ENCODE measurements at regions not wholly inside any gene's neighbourhood (a gene's known extent, or its start where the extent isn't known, plus 50 kb on each side); places are given as distances from the start of the nearest gene placed in this dataset.
"Not testable (repeated sequence)": the region's sequence is repeated elsewhere in the genome, so short reads cannot be mapped to it uniquely, and the experiment has no call there.

DNA sequence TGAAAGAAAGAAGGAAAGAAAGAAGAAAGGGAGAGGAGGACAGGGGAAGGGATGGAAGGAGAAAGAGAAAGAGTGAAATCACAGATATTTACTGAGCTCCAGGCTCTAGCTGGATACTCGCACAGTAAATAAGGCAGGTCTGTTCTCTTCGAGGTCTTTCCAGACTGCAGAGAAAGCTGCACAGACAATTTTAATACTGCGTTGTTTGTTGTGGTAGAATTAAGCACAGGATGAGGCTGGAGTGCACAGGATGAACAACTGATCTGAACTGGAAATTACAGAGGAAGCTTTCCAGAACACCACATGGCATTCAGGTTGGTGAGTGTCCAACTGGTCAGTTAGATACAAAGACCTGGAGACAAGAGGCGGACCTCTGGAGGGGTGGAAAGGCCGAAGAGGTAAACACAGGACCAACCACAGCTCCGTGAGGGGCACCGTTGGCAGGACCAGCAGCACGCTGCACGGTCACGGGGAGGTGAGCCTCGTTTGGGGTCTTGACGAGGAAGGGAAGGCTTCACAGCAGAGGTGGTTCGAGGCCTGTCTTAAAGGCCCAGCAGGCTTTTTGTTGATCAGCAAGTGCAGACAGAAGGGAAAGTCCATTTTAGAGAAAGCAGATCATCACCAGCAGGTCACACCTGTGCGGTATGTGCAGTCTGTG is 121.7 kb downstream of the ATP6V0E2 start:
- not testable (repeated sequence) for DNase-seq

DNA sequence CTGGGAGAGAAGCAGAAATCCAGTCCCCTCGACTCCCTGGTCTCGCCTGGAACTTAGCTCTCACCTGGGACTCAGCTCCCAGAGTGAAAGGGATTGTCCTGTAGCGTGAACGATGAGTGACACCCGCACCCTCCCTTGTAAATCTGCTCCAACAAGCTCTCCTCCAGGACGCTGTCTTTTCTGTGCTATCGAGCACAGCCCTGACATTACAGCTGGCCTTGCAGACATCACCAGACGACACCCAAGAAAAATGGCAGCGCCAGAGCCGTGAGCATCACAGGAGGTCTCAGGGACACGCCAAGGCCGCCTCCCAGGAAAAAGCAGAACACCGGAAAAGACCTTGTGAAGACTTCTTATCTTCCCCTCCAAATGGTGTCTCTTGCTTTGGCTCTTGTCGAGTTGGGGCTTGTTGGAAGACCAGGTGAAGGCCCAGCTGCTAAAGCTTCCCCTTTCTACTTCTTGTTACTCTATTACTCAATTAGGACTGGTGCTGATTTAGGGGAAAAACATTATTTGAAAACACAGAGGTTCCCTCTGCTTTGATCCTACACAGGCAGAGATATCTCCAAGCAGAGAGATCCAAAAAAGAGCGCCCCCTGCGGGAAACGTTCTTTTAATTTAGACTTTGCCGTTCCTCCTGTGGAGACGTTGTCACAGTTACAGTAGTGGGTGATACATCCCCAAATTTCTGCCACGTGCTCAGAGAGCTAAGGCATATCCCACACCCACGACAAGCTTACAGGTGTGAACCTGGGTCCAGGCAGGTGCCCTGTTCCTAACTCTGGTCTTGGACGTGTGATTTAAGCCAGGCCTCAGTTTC is 127.2 kb downstream of the ATP6V0E2 start:
- not testable (repeated sequence) for DNase-seq

DNA sequence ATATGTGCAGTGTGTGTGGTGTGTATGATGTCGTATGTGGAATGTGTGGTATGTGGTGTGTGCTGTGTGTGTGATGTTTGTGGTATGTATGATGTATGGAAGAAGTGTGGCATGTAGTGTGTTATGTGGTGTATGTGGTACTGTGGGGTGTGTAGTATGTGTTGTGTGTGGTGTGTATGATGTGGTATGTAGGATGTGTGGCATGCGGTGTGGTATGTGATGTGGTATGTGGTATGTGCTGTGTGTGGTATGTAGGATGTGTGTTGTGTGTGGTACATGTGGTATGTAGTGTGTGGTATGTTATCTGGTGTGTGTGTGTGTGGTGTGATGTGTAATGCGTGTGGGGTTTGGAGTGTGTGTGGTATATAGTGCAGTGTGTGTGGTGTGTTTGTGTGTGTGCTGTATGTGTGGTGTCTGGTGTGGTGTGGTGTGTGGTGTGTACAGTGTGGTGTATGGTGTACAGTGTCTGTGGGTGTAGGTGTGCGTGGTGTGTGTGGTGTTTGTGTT is 129.6 kb downstream of the ATP6V0E2 start:
- DNase-seq = no peak

DNA sequence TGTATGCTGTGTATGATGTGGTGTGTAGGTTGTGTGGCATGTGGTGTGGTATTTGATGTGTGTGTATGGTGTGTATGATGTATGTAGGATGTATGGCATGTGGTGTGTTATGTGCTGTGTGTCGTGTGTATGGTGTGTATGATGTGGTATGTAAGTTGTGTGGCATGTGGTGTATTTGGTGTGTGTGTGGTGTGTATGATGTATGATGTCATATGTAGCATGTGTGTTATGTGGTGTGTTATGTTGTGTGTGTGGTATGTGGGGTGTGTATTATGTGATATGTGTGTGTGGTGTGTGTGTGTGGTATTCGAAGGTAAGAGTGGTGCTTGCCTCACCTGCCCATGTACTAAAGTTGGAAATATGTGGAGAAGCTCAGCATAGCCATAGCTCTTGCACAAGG is 130.2 kb downstream of the ATP6V0E2 start:
- DNase-seq = not testable (repeated sequence)

DNA sequence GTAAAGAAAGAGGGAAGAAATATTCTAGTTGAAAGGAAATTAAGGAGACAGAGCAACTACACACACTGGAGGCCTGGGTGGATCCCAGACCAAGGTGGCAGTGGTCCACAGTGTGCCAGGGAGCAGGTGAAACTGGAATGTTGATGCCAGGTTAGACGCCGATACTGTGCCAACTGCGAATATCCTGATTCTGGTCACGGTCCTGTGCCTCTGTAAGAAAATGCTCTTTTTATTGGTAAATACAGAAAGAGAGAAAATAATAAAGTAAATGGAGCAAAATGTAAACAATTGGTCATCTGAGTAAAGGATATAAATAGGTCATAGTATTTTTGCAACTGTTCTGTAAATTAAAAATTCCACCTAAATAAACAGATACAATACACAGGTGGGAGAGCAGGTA is 131.1 kb downstream of the ATP6V0E2 start:
- DNase-seq = not testable (repeated sequence)

DNA sequence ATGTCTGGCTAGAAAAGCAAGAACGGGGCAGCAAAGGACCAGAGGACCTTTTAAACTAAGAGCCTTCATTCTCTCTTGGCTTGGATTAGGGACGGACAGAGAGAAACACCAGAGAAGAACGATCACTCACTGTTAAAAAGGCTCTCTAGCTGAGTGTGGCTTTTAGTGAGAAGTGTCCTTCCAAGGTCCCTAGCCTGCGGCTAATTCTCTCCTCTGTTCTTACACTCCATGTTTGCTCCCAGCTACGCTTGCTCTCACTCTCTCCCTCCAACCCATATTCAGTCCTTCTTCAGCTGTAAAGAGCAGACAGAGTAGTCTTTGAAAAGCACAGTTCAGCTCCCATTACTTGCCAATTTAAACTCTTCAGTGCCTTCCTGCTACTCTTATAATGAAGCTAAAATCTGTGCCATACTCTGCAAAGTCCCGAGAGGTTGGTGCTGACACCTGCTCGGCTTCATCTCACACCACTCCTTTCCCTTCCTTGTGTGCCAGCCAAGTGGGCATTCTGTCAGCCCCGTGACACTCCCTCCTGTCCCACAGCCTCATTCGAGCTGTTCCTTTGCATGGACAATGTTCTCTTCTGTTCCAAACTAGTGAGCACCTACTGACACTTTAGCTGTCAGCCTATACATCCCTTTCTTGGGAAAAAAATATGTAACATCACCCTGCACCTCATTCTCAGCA is 136.0 kb downstream of the ATP6V0E2 start:
- not testable (repeated sequence) for DNase-seq

DNA sequence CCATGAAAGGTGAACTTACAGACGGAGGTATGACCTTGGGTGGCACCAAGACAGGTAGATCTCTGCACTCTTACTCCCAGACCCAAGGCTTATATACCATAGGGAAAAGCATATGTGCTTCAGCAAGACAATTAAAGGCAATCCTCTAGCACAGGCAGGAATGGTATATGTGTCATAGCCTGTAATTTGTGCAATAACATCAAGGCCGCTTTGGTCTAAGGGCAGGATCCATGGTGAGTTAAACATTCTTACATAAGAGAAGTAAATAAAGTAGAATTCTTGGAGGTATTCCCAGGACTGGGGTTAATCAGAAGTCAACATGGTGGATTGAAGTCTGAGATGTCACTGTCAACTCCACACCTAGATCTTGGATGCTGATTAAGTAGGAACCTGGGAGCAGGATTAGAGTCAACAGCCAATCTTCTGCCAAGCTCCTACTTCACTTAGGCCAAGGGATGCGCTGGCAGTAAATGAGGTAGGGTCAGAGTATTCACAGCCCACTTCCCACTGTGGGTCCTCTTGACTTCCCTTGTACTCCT is 143.0 kb downstream of the ATP6V0E2 start:
- DNase-seq = not testable (repeated sequence)

DNA sequence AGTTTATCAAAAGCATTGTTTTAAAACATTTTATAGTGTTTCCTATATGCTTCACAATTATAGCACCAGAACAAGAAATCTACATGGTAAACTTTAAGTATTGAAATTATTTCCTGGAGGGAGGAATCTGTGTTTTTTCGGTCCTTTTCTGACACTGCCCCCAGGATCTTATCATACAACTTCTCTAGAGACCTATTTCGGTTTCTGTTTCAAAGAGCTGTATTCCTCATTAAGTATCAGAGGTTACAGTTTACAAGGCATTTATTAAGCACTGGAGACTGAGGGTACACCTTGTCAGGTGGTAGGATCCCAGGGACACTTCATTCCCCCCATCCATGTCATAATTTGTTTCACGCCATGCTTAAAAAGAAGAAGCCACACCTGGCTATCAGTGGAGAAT is 146.4 kb downstream of the ATP6V0E2 start:
- DNase-seq = not testable (repeated sequence)

DNA sequence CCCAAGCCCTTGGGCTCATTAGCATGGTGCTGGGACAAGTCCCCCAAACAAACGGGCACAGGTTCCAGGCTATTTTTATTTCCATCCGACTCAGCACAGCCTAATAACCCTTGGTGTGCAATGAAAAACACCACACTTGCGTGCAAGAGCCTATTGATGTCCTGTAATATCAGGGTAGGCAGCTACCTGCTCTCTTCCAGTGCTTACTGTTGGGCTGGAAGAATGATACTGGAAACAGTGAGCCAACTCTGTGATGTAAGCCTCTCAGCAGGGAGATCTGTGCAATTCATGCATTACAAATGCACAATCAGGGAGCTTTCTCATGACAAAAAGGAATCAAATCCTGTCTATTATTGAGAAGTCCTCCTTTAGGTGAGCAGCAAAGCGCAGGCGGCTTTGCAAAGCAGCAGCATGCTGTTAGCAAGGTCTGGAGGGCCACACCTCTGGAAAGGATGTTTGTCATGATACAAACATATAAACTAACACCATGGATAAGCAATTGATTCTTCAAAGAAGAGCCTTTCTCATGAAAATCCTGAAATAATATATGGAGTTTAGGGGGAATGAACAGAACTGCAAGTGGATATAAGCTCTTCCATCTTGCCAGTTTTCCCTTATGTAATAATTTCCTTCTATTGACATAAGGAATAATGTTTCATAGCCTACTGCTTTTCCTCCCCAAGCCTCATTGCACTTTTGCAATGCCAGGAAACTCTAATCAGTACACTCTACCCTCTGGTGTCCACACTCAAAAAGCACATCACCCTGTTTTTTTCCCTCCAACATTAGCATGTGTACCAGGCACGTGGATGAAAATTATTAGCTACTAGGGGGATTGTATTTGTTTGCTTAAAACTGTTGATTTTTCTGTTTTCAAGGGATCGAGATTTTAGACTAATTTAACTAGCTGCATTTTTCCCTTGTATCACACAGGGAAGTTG is 151.1 kb downstream of the ATP6V0E2 start:
- DNase-seq = not testable (repeated sequence)

DNA sequence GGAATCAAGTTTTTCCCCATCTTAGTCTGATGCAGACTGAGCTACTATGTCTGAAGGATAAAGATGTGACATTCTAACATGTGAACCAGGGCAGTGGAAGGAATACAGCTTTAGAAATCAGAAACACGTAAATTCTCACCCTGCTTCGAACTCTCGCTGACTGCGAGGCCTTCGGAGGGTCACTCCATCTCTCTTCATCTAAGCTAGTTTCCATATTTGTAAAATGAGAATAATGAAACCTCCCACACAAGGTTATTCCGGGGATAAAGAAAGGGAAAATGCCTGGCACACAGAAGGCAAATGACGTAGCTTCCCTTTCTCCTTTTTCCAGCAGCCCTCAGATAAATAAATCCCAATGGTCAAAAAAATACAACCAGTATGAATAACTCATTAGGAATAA is 152.0 kb downstream of the ATP6V0E2 start:
- not testable (repeated sequence) for DNase-seq

DNA sequence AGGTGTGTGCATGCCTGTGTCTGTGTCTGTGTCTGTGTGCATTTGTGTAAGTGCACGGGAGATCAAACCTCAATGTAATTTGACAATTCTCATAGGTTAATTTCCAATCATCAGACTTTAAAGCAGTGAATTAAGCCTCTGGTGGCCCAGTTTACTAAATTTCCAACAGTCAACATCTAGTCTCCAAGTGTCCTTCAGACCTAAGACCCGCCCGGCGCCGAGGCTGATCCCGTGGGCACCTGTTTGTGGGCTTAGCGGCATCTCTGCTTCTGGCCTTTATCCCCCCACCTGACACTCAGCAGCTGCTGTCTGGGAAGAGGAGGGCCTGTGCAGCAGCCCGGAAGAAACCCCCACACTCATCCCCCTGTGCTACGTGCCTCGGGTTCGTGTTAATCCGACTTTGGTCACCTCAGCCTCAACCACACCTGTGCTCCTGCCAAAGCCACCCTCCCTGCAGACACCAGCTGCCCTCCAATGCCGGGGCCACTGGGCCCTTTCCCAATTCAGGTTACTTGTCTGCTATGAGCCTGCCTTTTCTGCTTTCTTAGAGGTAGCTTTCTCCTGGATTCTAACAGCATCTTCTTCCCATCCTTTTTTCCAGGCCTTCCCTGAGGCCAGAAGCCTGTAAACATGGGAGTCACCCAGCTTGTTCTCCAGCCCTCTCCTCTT is 154.7 kb downstream of the ATP6V0E2 start:
- not testable (repeated sequence) for DNase-seq

DNA sequence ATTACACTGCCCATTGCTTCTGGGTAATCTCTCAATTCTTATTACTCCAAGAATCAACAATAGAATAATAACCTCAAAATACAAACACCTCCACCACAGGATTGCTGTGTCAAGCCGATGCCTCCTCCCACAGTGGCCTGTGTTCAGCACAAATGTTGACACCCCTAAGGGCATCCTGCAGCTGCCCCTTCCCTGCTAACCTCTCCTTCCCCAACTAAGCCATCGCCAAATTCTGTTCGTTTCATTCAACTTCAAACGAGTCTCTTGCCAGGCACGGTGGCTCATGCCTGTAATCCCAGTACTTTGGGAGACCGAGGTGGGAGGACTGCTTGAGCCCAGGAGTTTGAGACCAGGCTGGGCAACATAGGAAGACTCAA is 155.2 kb downstream of the ATP6V0E2 start:
- not testable (repeated sequence) for DNase-seq

DNA sequence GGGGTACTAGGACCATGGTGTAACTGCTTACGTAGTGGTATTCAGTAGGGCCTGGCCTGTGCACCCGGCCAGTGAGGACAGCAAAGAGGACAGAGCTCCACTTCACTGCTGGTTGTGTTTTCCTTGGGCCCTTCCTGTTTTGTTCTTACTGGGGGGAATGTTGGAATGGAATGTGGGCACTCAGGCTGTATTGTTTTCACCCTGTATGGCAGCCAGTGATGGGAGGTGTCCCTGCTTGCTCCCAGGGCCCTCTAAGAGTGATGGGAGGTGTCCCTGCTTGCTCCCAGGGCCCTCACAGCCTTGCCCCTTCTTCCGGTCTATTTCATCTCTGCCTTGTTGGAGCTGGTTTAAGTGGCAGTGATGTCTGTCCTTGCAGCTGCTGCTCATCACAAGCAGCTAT is 158.0 kb downstream of the ATP6V0E2 start:
- not testable (repeated sequence) for DNase-seq

DNA sequence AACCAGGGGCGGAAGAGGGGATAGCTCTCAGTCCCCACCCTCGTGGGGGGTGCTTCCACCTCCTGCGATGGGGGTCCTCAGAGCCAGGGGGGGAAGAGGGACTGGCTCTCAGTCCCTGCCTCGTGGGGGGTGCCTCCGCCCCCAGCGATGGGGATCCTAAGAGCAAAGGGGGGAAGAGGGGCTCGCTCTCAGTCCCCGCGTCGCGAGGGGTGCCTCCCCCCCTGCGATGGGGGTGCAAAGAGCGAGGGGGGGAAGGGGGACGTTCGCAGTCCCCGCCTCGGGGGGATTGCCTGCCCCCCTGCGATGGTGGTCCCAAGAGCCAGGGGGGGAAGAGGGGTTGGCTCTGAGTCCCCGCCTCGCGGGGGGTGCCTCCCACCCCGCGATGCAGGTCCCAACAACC is 159.9 kb downstream of the ATP6V0E2 start:
- DNase-seq = not testable (repeated sequence)

DNA sequence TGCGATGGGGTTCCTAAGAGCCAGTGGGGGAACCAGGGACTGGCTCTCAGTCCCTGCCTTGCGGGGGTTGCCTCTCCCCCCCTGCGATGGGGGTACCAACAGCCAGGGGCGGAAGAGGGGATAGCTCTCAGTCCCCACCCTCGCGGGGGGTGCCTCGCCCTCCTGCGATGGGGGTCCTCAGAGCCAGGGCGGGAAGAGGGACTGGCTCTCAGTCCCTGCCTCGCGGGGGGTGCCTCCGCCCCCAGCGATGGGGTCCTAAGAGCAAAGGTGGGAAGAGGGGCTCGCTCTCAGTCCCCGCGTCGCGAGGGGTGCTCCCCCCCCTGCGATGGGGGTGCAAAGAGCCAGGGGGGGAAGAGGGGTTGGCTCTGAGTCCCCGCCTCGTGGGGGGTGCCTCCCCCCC is 162.0 kb downstream of the ATP6V0E2 start:
- DNase-seq = not testable (repeated sequence)

DNA sequence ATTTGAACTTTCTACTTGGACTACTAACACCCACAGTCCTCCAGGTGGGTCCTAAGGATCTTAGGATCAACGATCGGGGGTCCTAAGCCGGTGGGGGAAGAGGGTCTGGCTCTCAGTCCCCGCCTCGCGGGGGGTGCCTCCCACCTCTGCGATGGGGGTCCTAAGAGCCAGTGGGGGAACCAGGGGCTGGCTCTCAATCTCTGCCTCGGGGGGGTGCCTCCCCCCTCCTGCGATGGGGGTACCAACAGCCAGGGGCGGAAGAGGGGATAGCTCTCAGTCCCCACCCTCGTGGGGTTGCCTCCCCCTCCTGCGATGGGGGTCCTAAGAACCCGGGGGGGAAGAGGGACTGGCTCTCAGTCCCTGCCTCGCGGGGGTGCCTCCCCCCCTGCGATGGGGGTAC is 165.3 kb downstream of the ATP6V0E2 start:
- DNase-seq = not testable (repeated sequence)

DNA sequence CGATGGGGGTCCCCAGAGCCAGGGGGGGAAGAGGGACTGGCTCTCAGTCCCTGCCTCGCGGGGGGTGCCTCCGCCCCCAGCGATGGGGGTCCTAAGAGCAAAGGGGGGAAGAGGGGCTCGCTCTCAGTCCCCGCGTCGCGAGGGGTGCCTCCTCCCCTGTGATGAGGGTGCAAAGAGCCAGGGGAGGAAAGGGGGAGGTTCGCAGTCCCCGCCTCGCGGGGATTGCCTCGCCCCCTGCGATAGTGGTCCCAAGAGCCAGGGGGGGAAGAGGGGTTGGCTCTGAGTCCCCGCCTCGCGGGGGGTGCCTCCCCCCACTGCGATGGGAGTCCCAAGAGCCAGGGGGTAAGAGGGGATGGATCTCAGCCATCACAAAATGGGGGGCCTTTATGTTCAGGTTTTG is 168.5 kb downstream of the ATP6V0E2 start:
- not testable (repeated sequence) for DNase-seq

DNA sequence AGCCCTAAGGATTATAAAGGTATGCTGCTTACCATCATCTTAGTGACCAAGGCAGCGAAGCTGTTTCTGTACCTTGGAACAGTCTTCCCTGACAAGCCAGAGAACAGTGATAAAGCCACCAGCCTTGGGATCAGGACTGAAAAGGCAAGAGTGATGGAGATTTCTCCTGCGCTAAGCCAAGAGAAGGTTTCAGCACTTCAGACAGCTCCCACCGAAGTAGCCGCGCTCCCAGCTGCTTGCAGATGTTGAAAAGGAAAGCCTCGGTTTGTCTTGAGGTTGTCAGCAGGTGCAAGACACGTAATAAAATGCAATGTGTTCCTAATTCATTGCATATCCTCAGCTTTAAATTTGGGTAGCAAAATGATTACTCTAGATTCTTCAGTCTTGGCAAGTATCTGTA is 171.0 kb downstream of the ATP6V0E2 start:
- DNase-seq = not testable (repeated sequence)

DNA sequence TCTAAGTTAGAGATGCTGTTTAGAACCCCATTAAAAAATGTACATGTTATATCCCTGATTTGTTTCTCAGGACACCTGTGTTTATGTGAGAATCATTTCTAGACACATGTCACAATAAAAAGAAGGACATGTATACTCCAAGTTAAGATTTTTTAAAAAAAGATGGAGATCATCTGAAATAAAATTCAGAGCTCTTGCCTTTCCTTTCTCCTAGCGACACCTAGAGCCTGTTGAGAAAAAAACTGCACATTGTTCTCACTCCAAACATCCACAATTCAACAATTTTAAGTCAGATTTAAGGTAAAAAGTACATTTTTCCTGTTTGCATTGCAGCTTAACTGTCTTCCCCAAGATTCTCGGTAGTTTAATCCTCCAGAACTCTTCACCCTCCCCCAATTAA is 171.8 kb downstream of the ATP6V0E2 start:
- not testable (repeated sequence) for DNase-seq

DNA sequence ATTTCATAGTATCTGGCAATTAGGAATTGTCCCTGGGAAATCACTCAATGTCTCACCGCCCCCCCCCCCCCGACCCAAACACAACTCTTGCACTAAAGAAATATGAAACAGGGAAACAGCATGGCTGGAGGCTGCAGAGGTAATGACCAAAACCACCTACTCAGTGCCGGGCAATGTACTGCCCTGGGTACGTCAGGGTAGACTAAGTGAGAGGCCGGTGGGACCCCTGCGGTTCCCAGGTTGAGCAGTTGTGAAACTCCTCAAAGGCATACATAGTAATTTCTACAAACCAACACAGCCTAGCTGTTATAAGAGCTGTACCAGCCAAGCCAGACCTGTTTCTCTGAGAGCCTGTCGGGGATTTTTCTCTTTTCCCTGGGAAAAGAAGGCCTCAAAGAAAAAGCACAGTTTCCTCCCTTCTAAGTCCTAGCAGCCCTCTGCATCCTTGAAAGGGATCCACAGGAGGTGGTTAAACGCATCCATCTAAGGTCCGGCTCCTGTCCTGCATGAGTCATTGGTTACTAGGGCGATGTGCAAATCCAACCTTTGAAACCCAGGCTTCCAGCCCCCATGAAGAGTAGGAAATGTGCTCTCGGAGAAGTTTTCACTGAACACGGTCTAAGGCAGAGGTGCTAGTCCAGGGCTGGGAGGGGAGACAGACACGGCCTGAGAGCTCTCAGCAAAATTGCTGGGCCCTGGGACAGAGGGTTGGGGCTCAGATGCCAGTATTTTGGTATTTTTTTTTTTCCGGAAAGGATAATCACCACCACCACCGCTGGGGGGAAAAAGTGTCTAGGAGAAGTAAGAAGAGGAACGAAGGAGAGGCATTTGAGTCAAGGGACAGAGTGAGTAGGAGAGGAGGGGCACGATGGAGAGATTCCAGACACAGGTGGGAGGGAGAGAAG is 172.8 kb downstream of the ATP6V0E2 start:
- DNase-seq = not testable (repeated sequence)

Data from NCI-H2107 (cell line).